Epithelial cell of esophagus (primary cell): ENCODE measurements at regions not wholly inside any gene's neighbourhood (a gene's known extent, or its start where the extent isn't known, plus 50 kb on each side); places are given as distances from the start of the nearest gene placed in this dataset.
A peak's percentile ranks its signal among the peaks of the same experiment; 100 is the strongest.

Source experiments
- DNase-seq: peaks from one replicate; pipeline ENCODE4 v3.0.0; 2010; ENCODE audit warnings: low read depth
- H3K4me3 ChIP-seq: 2 replicates; pipeline ENCODE4 v1.5.1; 2011; ENCODE audit warnings: mild to moderate bottlenecking, low read length, control low read depth
- TF ChIP-seq, protein P1 (sequence below): IDR thresholded peaks from 2 replicates; pipeline ENCODE4 v1.5.1; 2011; ENCODE audit warnings: low read depth, mild to moderate bottlenecking, low read length, control low read depth, inconsistent platforms; ENCODE audit not compliant: insufficient read depth; ENCODE audit errors: missing control alignments

DNA sequence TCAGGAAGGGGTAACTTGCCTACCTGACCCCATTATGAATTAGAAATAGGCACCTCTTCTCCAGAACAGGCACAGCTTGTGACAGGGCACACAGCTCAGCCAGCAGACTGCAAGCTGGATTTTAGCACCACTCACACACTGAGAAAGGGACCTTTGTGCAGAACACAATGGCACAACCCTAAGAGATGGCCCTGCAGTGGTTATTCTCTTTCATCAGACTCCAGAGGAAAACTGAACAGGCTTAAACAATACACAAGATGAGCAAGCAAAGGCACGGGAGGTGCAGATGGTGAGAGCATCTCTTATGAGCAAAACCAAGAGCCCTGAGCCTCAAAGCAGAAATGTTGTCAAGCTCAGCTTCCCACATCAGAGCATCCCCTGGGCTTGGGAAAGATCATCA, 93.8 kb upstream of the LRRC55 start:
- DNase-seq = no peak
- TF ChIP-seq, protein P1, sequence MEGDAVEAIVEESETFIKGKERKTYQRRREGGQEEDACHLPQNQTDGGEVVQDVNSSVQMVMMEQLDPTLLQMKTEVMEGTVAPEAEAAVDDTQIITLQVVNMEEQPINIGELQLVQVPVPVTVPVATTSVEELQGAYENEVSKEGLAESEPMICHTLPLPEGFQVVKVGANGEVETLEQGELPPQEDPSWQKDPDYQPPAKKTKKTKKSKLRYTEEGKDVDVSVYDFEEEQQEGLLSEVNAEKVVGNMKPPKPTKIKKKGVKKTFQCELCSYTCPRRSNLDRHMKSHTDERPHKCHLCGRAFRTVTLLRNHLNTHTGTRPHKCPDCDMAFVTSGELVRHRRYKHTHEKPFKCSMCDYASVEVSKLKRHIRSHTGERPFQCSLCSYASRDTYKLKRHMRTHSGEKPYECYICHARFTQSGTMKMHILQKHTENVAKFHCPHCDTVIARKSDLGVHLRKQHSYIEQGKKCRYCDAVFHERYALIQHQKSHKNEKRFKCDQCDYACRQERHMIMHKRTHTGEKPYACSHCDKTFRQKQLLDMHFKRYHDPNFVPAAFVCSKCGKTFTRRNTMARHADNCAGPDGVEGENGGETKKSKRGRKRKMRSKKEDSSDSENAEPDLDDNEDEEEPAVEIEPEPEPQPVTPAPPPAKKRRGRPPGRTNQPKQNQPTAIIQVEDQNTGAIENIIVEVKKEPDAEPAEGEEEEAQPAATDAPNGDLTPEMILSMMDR = no peak
- H3K4me3 ChIP-seq = no peak overlapping the region

DNA sequence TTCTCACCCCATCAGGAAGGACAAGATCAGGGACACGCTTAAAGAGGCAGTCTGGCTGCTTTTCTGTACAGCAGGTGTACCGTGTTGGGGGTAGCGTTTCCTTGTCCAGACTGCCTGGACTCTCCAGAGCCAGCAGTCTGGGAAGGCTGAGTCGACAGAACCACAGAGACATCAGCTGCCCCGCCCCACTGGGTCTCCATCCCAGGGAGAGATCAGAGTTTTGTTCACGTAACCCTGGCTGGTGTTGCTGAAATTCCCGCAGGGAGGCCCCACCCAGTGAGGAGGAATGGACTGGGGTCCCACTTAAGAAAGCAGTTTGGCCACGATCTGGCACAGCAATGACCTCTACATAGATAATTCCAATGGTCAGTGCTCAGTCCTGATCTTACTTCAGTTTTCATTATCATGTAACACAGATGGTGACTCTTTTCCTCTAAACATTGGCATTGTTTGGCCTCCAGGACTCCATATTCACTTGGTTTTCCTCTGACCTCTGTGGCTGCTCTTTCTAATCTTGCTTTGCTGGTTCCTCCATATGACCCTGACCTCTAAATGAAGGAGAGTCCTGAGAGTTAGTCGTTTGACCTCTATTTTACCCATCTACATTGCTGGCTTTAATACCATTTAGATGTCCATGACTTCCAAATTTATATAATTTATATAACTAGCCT, 89.6 kb upstream of the LRRC55 start:
- TF ChIP-seq, protein P1 = no peak
- no peak overlapping the region for H3K4me3 ChIP-seq
- no peak for DNase-seq

DNA sequence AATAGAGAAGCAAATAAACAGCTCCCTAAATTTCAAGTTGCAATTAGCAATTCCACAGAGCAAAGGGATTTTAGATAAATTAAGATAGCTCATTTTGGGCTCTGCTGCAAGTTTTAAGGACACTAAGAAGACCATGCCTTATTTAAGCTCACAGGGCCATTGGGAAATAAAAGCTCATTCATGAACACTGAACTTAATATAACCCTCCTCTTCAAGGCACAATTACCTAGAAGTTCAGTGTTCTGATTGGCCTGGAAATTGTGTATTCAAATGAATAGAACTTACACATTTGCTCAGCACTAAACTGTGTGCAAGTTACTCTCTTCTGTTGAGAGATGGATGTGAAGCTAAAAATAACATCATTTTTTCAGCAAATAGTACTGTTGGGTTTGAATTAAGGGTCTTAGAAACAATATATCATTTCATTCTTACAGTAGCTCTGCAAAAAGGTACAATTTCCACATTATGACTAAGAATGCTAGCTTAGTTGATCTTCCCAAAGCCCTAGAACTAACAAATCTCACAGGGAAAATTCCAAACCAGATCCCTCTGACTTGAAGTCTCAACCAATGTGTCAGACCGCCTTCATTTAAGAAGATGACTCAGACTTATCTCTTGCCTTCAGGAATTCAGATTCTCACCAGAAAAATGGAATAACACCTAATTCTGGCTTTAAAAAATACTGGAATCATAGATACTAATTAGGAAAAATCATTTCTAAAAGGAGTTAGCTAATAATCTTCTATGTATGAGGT, 87.4 kb upstream of the LRRC55 start:
- no peak overlapping the region for H3K4me3 ChIP-seq
- peak; percentile 62 for DNase-seq
- TF ChIP-seq, protein P1 = no peak

DNA sequence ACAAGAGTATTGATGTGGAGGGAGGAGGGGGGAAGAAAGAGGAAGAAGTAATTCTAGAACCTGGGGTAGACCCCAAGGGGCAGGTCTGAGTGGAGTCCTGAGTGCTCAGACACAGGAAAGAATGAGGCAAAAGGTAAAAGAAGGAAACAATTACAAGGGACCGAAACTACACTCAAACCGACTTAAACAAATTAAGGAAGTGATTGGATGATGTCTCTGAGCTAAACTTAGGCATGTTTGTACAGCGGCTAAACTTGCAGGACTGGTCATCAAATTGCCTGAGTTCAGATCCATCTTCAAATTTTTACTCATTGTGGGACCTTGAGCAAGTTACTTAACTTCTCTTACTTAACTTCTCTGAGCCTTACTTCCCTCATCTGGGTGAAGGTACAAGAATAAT, 86.3 kb upstream of the LRRC55 start:
- no peak overlapping the region for H3K4me3 ChIP-seq
- TF ChIP-seq, protein P1 = no peak
- peak; percentile 80 for DNase-seq

DNA sequence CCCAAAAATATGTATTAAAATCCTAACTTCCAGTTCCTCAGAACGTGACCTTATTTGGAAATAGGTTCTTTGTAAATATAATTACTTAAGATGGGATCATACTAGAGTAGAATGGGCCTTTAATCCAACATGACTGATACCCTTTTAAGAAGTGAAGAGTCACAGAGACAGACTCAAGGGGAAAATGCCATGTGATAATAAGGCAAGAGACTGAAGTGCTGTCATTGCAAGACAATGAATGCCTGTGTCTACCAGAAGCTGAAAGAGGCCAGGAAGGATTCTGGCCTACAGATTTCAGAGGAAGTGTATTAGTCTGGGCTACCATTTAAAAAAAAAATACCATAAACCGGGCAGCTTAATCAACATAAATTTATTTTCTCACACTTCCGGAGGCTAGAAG, 85.9 kb upstream of the LRRC55 start:
- no peak overlapping the region for H3K4me3 ChIP-seq
- no peak for DNase-seq
- TF ChIP-seq, protein P1 = no peak

DNA sequence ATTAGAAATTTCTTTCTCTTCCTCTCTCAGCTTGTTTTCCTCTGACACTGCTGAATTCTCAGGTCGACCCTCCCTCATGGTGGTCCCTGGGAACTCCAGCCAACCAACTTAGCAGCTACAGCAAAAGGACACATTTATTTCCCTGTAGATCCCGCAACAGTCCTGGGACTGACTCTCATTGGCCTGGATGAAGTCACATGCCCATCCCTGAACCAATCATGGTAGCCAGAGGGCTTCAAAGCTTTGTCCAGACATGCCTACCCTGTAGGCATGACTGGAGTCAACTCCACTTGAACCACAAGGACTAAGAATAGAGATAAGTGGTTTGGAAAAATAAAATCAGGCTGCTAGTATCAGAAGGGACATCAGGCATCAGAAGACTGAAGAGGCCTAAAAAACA, 84.6 kb upstream of the LRRC55 start:
- H3K4me3 ChIP-seq = no peak overlapping the region
- TF ChIP-seq, protein P1 = no peak
- no peak for DNase-seq
